Ascending aorta (tissue), 2 donors: ENCODE measurements at regions not wholly inside any gene's neighbourhood (a gene's known extent, or its start where the extent isn't known, plus 50 kb on each side); places are given as distances from the start of the nearest gene placed in this dataset.

ENCODE experiments used
- DNase-seq, 2 donors: peaks; one replicate each; pipeline ENCODE4 v3.0.0-alpha.2; 2019; ENCODE audit warnings: low spot score in 2 of 2
- H3K27ac ChIP-seq, 2 donors: fragments of 200-600 bp; sonication (generic); one replicate each; pipeline ENCODE4 v1.5.1; 2016 to 2017; ENCODE audit warnings: mild to moderate bottlenecking in 1 of 2
- H3K27me3 ChIP-seq: fragments of 200-600 bp; sonication (generic); one replicate; pipeline ENCODE4 v1.5.1; 2017
- H3K36me3 ChIP-seq, 2 donors: fragments of 200-600 bp; sonication (generic); one replicate each; pipeline ENCODE4 v1.5.1; 2016
- H3K4me1 ChIP-seq, 2 donors: fragments of 200-600 bp; sonication (generic); one replicate each; pipeline ENCODE4 v1.5.1; 2016 to 2017; ENCODE audit warnings: mild to moderate bottlenecking in 1 of 2
- H3K4me3 ChIP-seq, 2 donors: fragments of 200-600 bp; sonication (generic); one replicate each; pipeline ENCODE4 v1.5.1; 2016 to 2017; ENCODE audit warnings: mild to moderate bottlenecking in 1 of 2
- H3K9me3 ChIP-seq, 2 donors: fragments of 200-600 bp; sonication (generic); one replicate each; pipeline ENCODE4 v1.5.1; 2016
- CTCF ChIP-seq, 3 experiments: fragments of 200-600 bp in 2 of 3; fragments of 450-650 bp in 1 of 3; sonication (generic) in 2 of 3; IDR thresholded peaks; one replicate each; pipeline ENCODE4 v1.5.1; 2016 to 2019; ENCODE audit warnings: antibody characterized with exemption in 3 of 3, mild to moderate bottlenecking in 1 of 3, moderate library complexity in 1 of 3
- intact Hi-C: fragments of 100-400 bp; cut with DNase I; formaldehyde crosslinking; loops from one replicate; pipeline ENCODE4 v1.15.1; 2023

DNA sequence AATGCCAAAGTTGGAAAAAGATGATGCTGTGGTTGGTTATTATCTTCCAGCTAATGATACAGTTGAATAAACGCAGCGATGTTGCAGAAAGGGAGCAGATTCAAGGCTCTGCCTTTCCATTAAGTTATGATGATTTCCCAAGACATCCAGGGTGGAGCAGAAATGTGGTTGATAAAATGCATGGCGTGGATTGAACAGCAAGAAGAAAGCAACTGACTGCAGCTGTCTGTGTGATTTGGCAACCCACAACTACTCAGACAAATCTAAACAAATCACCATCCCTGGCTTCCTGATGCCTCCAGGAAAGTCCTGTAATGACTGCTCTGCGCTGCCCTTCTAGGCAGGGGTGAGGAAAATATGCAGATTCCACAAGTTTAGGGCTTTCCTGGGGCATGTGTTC lies 166.3 kb downstream of the NRP2 start:
- no peak for DNase-seq
- Histone ChIP-seq H3K9me3 (no peaks in the 10 kb centered on the region), H3K27ac (no peak overlapping the region), H3K27me3 (no peaks in the 10 kb centered on the region), H3K4me1 (no peaks in the 10 kb centered on the region), H3K4me3 (no peak overlapping the region), H3K36me3 (no peaks in the 10 kb centered on the region)
- intact Hi-C loops = no loop called here
- TF ChIP-seq CTCF (IDR thresholded peaks at IDR 0.05) = no peak
